ENCODE measurements at regions not wholly inside any gene's neighbourhood (a gene's known extent, or its start where the extent isn't known, plus 50 kb on each side); places are given as distances from the start of the nearest gene placed in this dataset.

DNA sequence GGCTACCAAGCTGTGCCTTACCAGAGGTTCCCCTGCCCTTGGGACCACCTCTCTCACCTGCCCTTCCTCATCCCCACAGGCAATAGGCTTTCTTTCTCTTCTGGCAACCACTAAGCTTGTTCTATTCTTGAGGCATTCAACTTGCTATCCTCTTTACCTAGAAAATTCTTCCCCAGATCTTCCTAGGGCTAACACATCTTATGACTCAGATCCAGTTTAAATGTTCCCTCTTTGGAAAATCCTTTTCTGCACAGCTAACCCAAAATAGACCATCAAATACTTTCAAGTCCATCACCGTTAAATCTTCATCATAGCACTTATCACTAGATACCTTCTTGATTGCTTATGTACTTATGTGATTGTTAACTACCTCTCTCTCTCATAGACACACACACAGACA lies 93.7 kb downstream of the ENC1 start:
- Histone ChIP-seq H3K9ac (ENCODE audit: low read length) (no peak overlapping the region), H3K4me1 (ENCODE audit: control insufficient read depth, insufficient read depth, low read length) (peaks cover 19% of the 10 kb centered on the region), H3K36me3 (ENCODE audit: control insufficient read depth, insufficient read depth, low read length, severe bottlenecking) (no peaks in the 10 kb centered on the region), H3K27me3 (replicated peaks; ENCODE audit: control insufficient read depth, insufficient read depth, low read length) (no peaks in the 10 kb centered on the region), H3K4me3 (ENCODE audit: low read length) (no peak overlapping the region), H3K9me3 (ENCODE audit: control insufficient read depth, low read length) (no peaks in the 10 kb centered on the region)
- peak; percentile 16 for DNase-seq (ENCODE audit: low read depth)

DNA sequence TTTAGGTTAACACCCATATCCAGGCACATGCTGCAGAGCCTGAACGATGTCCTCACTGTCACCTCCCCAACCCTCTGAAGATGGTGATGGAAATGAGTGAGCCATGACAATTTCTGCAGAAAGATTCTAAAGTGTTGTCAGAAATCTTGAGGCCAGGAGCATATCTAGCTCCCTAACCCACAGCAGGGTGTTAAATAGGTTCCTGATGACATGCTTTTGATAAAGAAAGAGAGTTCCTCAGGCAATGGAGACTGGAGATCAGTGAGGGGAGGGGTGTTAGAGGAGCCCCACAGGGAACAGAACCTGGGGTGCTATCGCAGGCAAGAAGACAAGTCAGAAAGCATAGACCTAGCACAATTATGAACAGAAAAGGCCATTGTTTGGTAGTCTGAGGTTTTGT lies 95.7 kb downstream of the ENC1 start:
- no peak overlapping the region for H3K9ac ChIP-seq (ENCODE audit: low read length)
- DNase-seq (ENCODE audit: low read depth), result no peak
- H3K4me1 ChIP-seq (ENCODE audit: control insufficient read depth, insufficient read depth, low read length), result peaks cover 30% of the 10 kb centered on the region
- H3K4me3 ChIP-seq (ENCODE audit: low read length), result no peak overlapping the region
- no peaks in the 10 kb centered on the region for H3K36me3 ChIP-seq (ENCODE audit: control insufficient read depth, insufficient read depth, low read length, severe bottlenecking)
- H3K9me3 ChIP-seq (ENCODE audit: control insufficient read depth, low read length), result no peaks in the 10 kb centered on the region
- H3K27me3 ChIP-seq (replicated peaks; ENCODE audit: control insufficient read depth, insufficient read depth, low read length), result no peaks in the 10 kb centered on the region

DNA sequence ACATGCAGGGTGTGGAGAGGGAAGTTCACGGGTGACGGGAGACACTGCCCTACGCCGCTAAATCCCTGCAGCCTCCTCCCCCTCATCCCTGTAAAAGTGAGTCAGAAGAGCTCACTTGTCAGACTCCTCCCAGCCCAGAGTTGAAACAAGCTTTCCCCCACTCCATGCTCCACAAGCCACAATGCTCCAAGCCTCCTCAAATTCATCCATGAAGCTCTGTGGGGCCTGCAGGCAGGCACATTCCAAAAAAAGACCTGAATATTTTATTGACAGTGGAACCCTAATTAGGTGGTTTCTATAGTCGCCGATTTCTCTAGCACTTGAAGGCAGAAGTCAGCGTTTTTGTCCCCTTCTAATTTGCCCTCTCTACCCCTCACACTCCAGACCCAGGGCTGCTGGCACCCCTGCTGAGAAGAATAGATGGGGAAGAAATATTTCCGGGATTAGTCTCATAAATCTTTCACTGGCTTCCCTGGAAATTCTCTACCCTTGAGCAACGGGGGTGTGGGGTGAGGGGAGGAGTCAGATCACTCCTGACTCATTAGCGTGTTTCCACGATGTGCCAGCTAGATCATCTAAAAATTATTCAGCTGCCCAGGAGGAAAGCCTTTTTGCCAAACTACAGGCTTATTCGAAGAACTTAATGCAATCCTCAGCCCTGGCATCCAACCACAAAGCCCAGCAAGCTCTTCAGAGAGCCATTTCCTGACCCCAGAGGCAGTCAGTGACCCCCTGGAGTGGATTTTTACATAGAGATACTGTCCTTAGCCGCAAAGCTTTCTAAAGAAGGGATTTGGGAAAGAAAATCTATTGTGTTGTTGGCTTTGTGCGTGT lies 97.1 kb downstream of the ENC1 start:
- DNase-seq (ENCODE audit: low read depth), result peak; percentile 75
- H3K4me3 ChIP-seq (ENCODE audit: low read length), result peak overlapping the region; percentile 45

DNA sequence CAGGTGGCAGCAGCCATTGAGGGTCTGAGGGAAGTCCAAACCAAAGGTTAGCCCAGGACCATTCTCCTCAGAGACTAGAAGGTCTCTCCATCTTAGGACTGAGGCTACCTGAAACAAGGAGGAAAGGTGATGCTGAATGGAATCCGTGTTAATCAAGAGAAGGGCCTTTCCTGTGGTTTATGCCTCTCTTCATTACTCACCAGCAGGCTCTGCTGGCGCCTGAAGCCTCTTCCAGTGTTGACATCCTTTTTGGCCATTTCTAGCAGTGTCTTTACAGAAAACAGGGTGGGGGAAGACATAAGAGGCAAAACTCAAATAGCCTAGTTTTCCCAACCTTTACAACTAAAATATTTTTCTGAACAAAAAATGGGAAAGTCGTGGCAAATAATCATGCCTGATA lies 98.0 kb downstream of the ENC1 start:
- H3K9me3 ChIP-seq (ENCODE audit: control insufficient read depth, low read length), result no peaks in the 10 kb centered on the region
- DNase-seq (ENCODE audit: low read depth), result no peak
- no peaks in the 10 kb centered on the region for H3K27me3 ChIP-seq (replicated peaks; ENCODE audit: control insufficient read depth, insufficient read depth, low read length)
- H3K4me3 ChIP-seq (ENCODE audit: low read length), result no peak overlapping the region
- H3K9ac ChIP-seq (ENCODE audit: low read length), result no peak overlapping the region
- no peaks in the 10 kb centered on the region for H3K36me3 ChIP-seq (ENCODE audit: control insufficient read depth, insufficient read depth, low read length, severe bottlenecking)
- peaks cover 47% of the 10 kb centered on the region for H3K4me1 ChIP-seq (ENCODE audit: control insufficient read depth, insufficient read depth, low read length)

More for the DNA sequence above, 97.1 kb downstream of the ENC1 start:
- Histone ChIP-seq H3K9me3 (ENCODE audit: control insufficient read depth, low read length) (no peaks in the 10 kb centered on the region), H3K27me3 (replicated peaks; ENCODE audit: control insufficient read depth, insufficient read depth, low read length) (no peaks in the 10 kb centered on the region), H3K36me3 (ENCODE audit: control insufficient read depth, insufficient read depth, low read length, severe bottlenecking) (no peaks in the 10 kb centered on the region), H3K9ac (ENCODE audit: low read length) (peak overlapping the region; percentile 9), H3K4me1 (ENCODE audit: control insufficient read depth, insufficient read depth, low read length) (peaks cover 38% of the 10 kb centered on the region)

DNA sequence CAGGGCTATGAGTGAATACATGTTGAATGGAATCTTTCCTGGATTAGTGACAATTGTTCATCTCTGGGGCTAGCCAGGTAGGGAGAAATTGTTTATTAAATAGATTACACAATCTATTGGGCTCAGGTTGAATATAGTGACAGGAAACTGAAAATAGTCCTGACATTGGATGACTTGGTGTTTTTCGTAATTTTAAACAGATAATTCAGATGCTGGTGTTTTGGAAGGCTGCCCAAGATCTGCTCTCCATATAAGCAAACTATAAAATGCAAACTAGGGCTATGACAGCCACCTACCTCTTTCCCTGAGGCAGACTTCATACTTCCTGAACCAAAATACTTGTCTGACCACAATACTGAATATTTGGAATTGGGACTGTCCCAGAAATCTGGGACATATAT lies 99.1 kb downstream of the ENC1 start:
- no peaks in the 10 kb centered on the region for H3K27me3 ChIP-seq (replicated peaks; ENCODE audit: control insufficient read depth, insufficient read depth, low read length)
- H3K9ac ChIP-seq (ENCODE audit: low read length), result no peak overlapping the region
- peaks cover 52% of the 10 kb centered on the region for H3K4me1 ChIP-seq (ENCODE audit: control insufficient read depth, insufficient read depth, low read length)
- no peak overlapping the region for H3K4me3 ChIP-seq (ENCODE audit: low read length)
- H3K9me3 ChIP-seq (ENCODE audit: control insufficient read depth, low read length), result no peaks in the 10 kb centered on the region
- peak; percentile 26 for DNase-seq (ENCODE audit: low read depth)
- no peaks in the 10 kb centered on the region for H3K36me3 ChIP-seq (ENCODE audit: control insufficient read depth, insufficient read depth, low read length, severe bottlenecking)

DNA sequence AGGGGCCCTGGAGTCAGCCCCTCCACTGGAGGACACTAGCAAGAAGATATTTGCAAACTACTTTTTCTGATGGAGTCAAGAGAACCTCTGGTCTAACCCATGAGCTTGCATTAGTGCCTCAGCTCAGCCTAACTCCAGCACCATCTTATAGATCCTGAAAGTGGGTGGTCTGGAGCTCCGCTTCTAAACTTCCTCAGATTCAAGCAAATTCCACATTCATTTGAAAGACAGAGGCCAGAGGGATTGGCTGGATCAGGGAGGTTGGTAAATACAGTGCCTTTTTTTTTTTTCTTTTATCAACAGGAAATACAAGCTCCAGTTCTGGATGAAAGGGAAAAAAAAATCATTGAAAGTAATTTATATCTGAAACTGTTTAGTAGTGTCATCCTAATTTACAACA lies 99.9 kb downstream of the ENC1 start:
- Histone ChIP-seq H3K27me3 (replicated peaks; ENCODE audit: control insufficient read depth, insufficient read depth, low read length) (no peaks in the 10 kb centered on the region), H3K36me3 (ENCODE audit: control insufficient read depth, insufficient read depth, low read length, severe bottlenecking) (no peaks in the 10 kb centered on the region), H3K4me1 (ENCODE audit: control insufficient read depth, insufficient read depth, low read length) (peaks cover 52% of the 10 kb centered on the region), H3K9me3 (ENCODE audit: control insufficient read depth, low read length) (peaks cover 1% of the 10 kb centered on the region), H3K9ac (ENCODE audit: low read length) (no peak overlapping the region), H3K4me3 (ENCODE audit: low read length) (no peak overlapping the region)
- no peak for DNase-seq (ENCODE audit: low read depth)

DNA sequence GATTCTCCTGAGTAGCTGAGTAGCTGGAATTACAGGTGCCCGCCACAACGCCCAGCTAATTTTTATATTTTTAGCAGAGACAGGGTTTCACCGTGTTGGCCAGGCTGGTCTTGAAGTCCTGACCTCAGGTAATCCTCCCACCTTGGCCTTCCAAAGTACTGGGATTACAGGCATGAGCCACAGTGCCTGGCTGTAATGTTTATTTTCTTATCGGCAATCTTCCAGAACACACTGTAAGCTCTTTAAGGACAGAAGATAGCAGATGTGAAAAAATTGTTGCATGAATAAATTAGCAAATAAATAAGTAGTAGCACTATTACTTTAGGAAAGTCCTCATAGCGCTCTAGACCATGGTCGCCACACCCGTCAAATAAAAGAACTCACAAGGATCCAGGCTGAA lies 100.5 kb downstream of the ENC1 start:
- Histone ChIP-seq H3K4me1 (ENCODE audit: control insufficient read depth, insufficient read depth, low read length) (peaks cover 52% of the 10 kb centered on the region), H3K9ac (ENCODE audit: low read length) (no peak overlapping the region), H3K36me3 (ENCODE audit: control insufficient read depth, insufficient read depth, low read length, severe bottlenecking) (no peaks in the 10 kb centered on the region), H3K4me3 (ENCODE audit: low read length) (no peak overlapping the region), H3K27me3 (replicated peaks; ENCODE audit: control insufficient read depth, insufficient read depth, low read length) (no peaks in the 10 kb centered on the region), H3K9me3 (ENCODE audit: control insufficient read depth, low read length) (peaks cover 8% of the 10 kb centered on the region)
- DNase-seq (ENCODE audit: low read depth), result no peak

DNA sequence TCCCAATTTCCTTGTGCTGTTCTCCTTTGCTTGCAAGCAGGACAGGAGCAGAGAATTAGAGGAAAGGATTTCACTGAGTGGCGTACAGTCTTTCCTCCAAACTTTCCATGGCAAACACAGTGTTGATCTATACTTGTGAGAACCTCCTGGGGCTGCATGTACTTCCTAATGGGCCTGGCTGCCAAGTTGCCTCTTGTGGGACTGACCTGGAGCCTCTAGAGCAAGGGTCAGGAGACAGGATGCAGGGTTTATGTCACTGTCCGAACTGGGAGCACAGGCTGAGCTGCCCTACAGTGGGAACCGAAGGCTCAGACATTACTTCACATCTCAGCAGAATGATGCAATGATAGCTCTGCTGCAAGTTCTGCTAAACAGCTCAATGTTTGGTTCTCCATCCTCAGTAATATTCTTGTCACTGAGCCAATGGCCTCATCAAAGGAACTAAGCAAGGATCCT lies 102.3 kb downstream of the ENC1 start:
- peaks cover 44% of the 10 kb centered on the region for H3K4me1 ChIP-seq (ENCODE audit: control insufficient read depth, insufficient read depth, low read length)
- no peaks in the 10 kb centered on the region for H3K36me3 ChIP-seq (ENCODE audit: control insufficient read depth, insufficient read depth, low read length, severe bottlenecking)

DNA sequence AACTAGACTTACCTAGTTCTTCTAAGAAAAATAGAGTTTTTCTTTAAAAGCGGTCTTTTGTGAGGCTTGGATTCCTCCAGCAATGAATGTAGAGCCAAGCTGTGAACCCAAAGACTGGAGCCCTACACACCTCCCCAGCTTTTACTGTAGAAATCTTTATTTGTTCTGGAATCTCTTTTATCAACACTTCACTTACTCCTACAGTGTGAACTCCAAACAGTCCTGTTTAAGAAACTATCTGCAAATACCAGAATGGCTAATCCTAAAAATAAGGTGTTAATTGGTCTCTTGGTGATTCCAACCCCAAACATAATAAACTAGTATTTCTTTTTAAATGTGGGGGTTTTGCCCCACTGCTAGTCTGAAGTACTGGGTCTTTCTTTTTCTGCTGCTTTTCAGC lies 103.9 kb downstream of the ENC1 start:
- Histone ChIP-seq H3K9ac (ENCODE audit: low read length) (no peak overlapping the region), H3K36me3 (ENCODE audit: control insufficient read depth, insufficient read depth, low read length, severe bottlenecking) (no peaks in the 10 kb centered on the region), H3K9me3 (ENCODE audit: control insufficient read depth, low read length) (peaks cover 36% of the 10 kb centered on the region), H3K4me1 (ENCODE audit: control insufficient read depth, insufficient read depth, low read length) (peaks cover 33% of the 10 kb centered on the region), H3K27me3 (replicated peaks; ENCODE audit: control insufficient read depth, insufficient read depth, low read length) (no peaks in the 10 kb centered on the region), H3K4me3 (ENCODE audit: low read length) (no peak overlapping the region)
- no peak for DNase-seq (ENCODE audit: low read depth)

More for the DNA sequence above, 102.3 kb downstream of the ENC1 start:
- peak; percentile 92 for DNase-seq (ENCODE audit: low read depth)
- Histone ChIP-seq H3K4me3 (ENCODE audit: low read length) (peak overlapping the region; percentile 56), H3K9me3 (ENCODE audit: control insufficient read depth, low read length) (peaks cover 22% of the 10 kb centered on the region), H3K9ac (ENCODE audit: low read length) (peak overlapping the region; percentile 81), H3K27me3 (replicated peaks; ENCODE audit: control insufficient read depth, insufficient read depth, low read length) (no peaks in the 10 kb centered on the region)

DNA sequence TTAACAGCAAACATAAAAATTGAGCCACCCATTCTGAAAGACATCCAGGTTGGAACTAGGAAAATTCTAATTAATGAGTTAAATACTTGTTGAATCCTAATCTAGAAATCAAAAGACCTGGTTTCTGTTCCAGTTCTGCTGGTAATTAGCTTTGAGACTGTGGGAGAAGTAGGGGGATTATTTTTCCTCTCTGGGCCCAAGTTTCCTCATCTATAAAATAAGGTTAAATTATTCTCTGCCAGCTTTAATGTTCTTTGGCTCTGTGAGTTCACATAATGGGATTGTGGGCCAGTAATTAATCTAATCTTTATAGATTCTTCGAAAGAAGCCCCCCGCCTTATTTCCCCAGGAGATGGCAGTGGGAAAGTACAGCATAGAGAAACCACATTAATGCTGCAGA lies 104.6 kb downstream of the ENC1 start:
- peaks cover 36% of the 10 kb centered on the region for H3K9me3 ChIP-seq (ENCODE audit: control insufficient read depth, low read length)
- DNase-seq (ENCODE audit: low read depth), result no peak
- no peak overlapping the region for H3K4me3 ChIP-seq (ENCODE audit: low read length)

DNA sequence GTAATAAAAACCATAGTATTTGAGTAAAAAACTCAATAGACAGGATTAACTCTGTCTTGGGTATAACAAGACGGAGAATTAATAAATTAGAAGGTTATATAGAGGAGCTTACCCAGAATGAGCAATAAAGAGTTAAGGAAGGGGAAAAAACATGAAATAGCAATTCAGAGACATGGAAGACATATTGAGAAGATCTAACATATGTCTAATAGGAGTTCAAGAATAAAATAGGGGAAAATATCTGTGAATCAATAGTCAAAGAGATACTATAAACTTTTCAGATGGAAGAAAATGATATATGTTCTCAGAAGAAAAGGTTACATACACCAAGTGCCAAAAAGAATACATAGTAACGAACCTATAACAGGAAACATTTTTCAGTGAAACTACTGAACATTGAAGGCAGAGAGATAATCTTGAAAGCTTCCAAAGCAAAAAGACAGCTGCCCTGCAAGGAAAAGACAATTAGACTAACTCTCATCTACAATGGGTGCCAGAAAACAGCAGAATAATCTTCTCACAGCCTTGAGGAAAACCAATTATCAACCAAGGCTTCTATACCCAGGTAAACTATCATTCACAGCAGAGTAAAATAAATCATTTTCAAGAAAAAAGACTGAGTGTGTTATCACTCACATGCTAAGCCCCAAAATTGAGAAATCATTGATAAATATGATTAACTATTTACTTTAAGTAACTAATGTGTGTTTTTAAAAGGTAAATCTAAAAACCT lies 106.0 kb downstream of the ENC1 start:
- DNase-seq (ENCODE audit: low read depth), result no peak
- Histone ChIP-seq H3K9ac (ENCODE audit: low read length) (no peak overlapping the region), H3K4me3 (ENCODE audit: low read length) (peak overlapping the region; percentile 13)

More for the DNA sequence above, 104.6 kb downstream of the ENC1 start:
- H3K27me3 ChIP-seq (replicated peaks; ENCODE audit: control insufficient read depth, insufficient read depth, low read length), result no peaks in the 10 kb centered on the region
- no peak overlapping the region for H3K9ac ChIP-seq (ENCODE audit: low read length)
- peaks cover 31% of the 10 kb centered on the region for H3K4me1 ChIP-seq (ENCODE audit: control insufficient read depth, insufficient read depth, low read length)
- H3K36me3 ChIP-seq (ENCODE audit: control insufficient read depth, insufficient read depth, low read length, severe bottlenecking), result no peaks in the 10 kb centered on the region

More for the DNA sequence above, 106.0 kb downstream of the ENC1 start:
- no peaks in the 10 kb centered on the region for H3K36me3 ChIP-seq (ENCODE audit: control insufficient read depth, insufficient read depth, low read length, severe bottlenecking)
- H3K27me3 ChIP-seq (replicated peaks; ENCODE audit: control insufficient read depth, insufficient read depth, low read length), result no peaks in the 10 kb centered on the region
- H3K9me3 ChIP-seq (ENCODE audit: control insufficient read depth, low read length), result peaks cover 36% of the 10 kb centered on the region
- H3K4me1 ChIP-seq (ENCODE audit: control insufficient read depth, insufficient read depth, low read length), result peaks cover 22% of the 10 kb centered on the region

All from adipocyte (in vitro differentiated cells).